Neural cell (in vitro differentiated cells): ENCODE measurements at regions not wholly inside any gene's neighbourhood (a gene's known extent, or its start where the extent isn't known, plus 50 kb on each side); places are given as distances from the start of the nearest gene placed in this dataset.

Experiments used
- H2AFZ ChIP-seq: fragments of 200-600, 300-800 bp; sonication (generic), shearing (Covaris generic); 2 replicates; pipeline ENCODE4 v1.6.0; 2014; ENCODE audit warnings: low read depth, mild to moderate bottlenecking, antibody characterized with exemption, low read length, moderate library complexity
- H3F3A ChIP-seq: fragments of 200-600 bp; shearing (Covaris generic); 2 replicates; pipeline ENCODE4 v1.6.1; 2016; ENCODE audit warnings: mild to moderate bottlenecking, moderate library complexity, mixed read lengths, antibody characterized with exemption, low read length; ENCODE audit not compliant: insufficient read depth, poor library complexity, severe bottlenecking
- H3K27ac ChIP-seq: fragments of 200-600, 300-800 bp; sonication (generic), shearing (Covaris generic); 2 replicates; pipeline ENCODE4 v1.5.1; 2014; ENCODE audit warnings: mild to moderate bottlenecking, low read length, moderate library complexity
- H3K27me3 ChIP-seq: fragments of 300-800, 200-600 bp; sonication (generic), shearing (Covaris generic); 2 replicates; pipeline ENCODE4 v1.6.0; 2014; ENCODE audit warnings: mild to moderate bottlenecking, low read depth, low read length, moderate library complexity; ENCODE audit not compliant: insufficient read depth
- H3K36me3 ChIP-seq: fragments of 300-800, 200-600 bp; sonication (generic), shearing (Covaris generic); 2 replicates; pipeline ENCODE4 v1.5.1; 2014; ENCODE audit warnings: mild to moderate bottlenecking, antibody characterized with exemption, low read length, moderate library complexity; ENCODE audit not compliant: insufficient read depth
- H3K4me2 ChIP-seq: fragments of 300-800, 200-600 bp; sonication (generic), shearing (Covaris generic); 2 replicates; pipeline ENCODE4 v1.6.0; 2014; ENCODE audit warnings: mild to moderate bottlenecking, low read length
- H3K4me3 ChIP-seq: fragments of 300-800, 200-600 bp; sonication (generic), shearing (Covaris generic); 2 replicates; pipeline ENCODE4 v1.5.1; 2014; ENCODE audit warnings: mild to moderate bottlenecking, low read length, moderate library complexity
- H3K79me2 ChIP-seq: fragments of 200-600 bp; shearing (Covaris generic); replicated peaks from 2 replicates; pipeline ENCODE4 v1.6.0; 2014; ENCODE audit warnings: mild to moderate bottlenecking, low read length, moderate library complexity; ENCODE audit not compliant: insufficient read depth
- H3K9ac ChIP-seq: fragments of 300-800, 200-600 bp; sonication (generic), shearing (Covaris generic); 2 replicates; pipeline ENCODE4 v1.6.1; 2016; ENCODE audit warnings: mild to moderate bottlenecking, low read length, mixed read lengths
- H3K9me2 ChIP-seq: fragments of 200-600 bp; shearing (Covaris generic); 2 replicates; pipeline ENCODE4 v1.6.1; 2016; ENCODE audit warnings: mild to moderate bottlenecking, low read length, mixed read lengths; ENCODE audit not compliant: insufficient read depth
- H3K9me3 ChIP-seq: fragments of 200-600, 300-800 bp; sonication (generic), shearing (Covaris generic); 2 replicates; pipeline ENCODE4 v1.6.1; 2016; ENCODE audit warnings: mild to moderate bottlenecking, mixed run types, low read length, moderate library complexity, mixed read lengths
- H4K20me1 ChIP-seq: fragments of 200-600 bp; shearing (Covaris generic); 2 replicates; pipeline ENCODE4 v1.6.1; 2016; ENCODE audit warnings: mild to moderate bottlenecking, mixed run types; ENCODE audit not compliant: insufficient read depth
- CTCF ChIP-seq: fragments of 450-650 bp; IDR thresholded peaks from 2 replicates; pipeline ENCODE4 v1.5.1; 2014; ENCODE audit warnings: antibody characterized with exemption, mild to moderate bottlenecking, moderate library complexity; ENCODE audit not compliant: poor library complexity, severe bottlenecking
- EP300 ChIP-seq: fragments of 450-650 bp; conservative IDR thresholded peaks from 2 replicates; pipeline ENCODE4 v1.6.1; 2014; ENCODE audit warnings: antibody characterized with exemption, mild to moderate bottlenecking, moderate library complexity; ENCODE audit not compliant: poor library complexity, severe bottlenecking
- EZH2 ChIP-seq: fragments of 200-600, 300-800 bp; shearing (Covaris generic), sonication (generic); IDR thresholded peaks from 2 replicates; pipeline ENCODE4 v1.6.1; 2014; ENCODE audit warnings: antibody characterized with exemption, low read length, borderline replicate concordance, mild to moderate bottlenecking; ENCODE audit not compliant: insufficient read depth, poor library complexity, severe bottlenecking
- MXI1 ChIP-seq: fragments of 450-650 bp; conservative IDR thresholded peaks from 2 replicates; pipeline ENCODE4 v1.6.1; 2014; ENCODE audit warnings: antibody characterized with exemption, mild to moderate bottlenecking; ENCODE audit not compliant: poor library complexity, severe bottlenecking
- POLR2AphosphoS5 ChIP-seq: IDR thresholded peaks from 2 replicates; pipeline ENCODE4 v1.6.1; 2012
- RAD21 ChIP-seq: fragments of 450-650 bp; conservative IDR thresholded peaks from 2 replicates; pipeline ENCODE4 v1.6.1; 2014; ENCODE audit warnings: antibody characterized with exemption, mild to moderate bottlenecking, moderate library complexity
- REST ChIP-seq: IDR thresholded peaks from 2 replicates; pipeline ENCODE4 v1.6.1; 2012; ENCODE audit warnings: borderline replicate concordance
- SMC3 ChIP-seq: fragments of 450-650 bp; conservative IDR thresholded peaks from 2 replicates; pipeline ENCODE4 v1.6.1; 2014; ENCODE audit warnings: antibody characterized with exemption, mild to moderate bottlenecking, moderate library complexity; ENCODE audit not compliant: poor library complexity
- TAF1 ChIP-seq: IDR thresholded peaks from 2 replicates; pipeline ENCODE4 v1.6.1; 2012; ENCODE audit warnings: low read depth

- no peaks in the 10 kb centered on the region for H3K36me3 ChIP-seq
- H3K27ac ChIP-seq: no peak overlapping the region
- H3K79me2 ChIP-seq: no peaks in the 10 kb centered on the region
- TF ChIP-seq SMC3: no peak
- TF ChIP-seq EZH2: no peak
- no peak for TF ChIP-seq RAD21
- TF ChIP-seq MXI1: no peak
- TF ChIP-seq CTCF: no peak
- TF ChIP-seq POLR2AphosphoS5: no peak
- no peak for TF ChIP-seq REST
- no peak overlapping the region for H3K4me3 ChIP-seq
- no peaks in the 10 kb centered on the region for H3K9me2 ChIP-seq
- peaks cover 18% of the 10 kb centered on the region for H3K27me3 ChIP-seq
- H3K9ac ChIP-seq: no peak overlapping the region
- H3K9me3 ChIP-seq: no peaks in the 10 kb centered on the region
- no peaks in the 10 kb centered on the region for H3F3A ChIP-seq
- no peaks in the 10 kb centered on the region for H4K20me1 ChIP-seq
- no peak overlapping the region for H2AFZ ChIP-seq
- H3K4me2 ChIP-seq: no peak overlapping the region
Measured at GRCh38 chr2:120468136-120468535, 122.2 kb downstream of the INHBB start.

GRCh38 chr2:120469426-120469825, 123.5 kb downstream of the INHBB start:
- Histone ChIP-seq H3K9me3 (no peaks in the 10 kb centered on the region), H3K27ac (no peak overlapping the region), H3K27me3 (peaks cover 18% of the 10 kb centered on the region), H3K9ac (no peak overlapping the region), H3K36me3 (no peaks in the 10 kb centered on the region), H3K4me3 (no peak overlapping the region), H3F3A (no peaks in the 10 kb centered on the region), H4K20me1 (no peaks in the 10 kb centered on the region), H2AFZ (no peak overlapping the region), H3K79me2 (no peaks in the 10 kb centered on the region), H3K4me2 (no peak overlapping the region), H3K9me2 (no peaks in the 10 kb centered on the region)
- no peak for TF ChIP-seq TAF1
- no peak for TF ChIP-seq CTCF
- TF ChIP-seq SMC3: no peak
- no peak for TF ChIP-seq EZH2
- no peak for TF ChIP-seq POLR2AphosphoS5
- no peak for TF ChIP-seq EP300
- TF ChIP-seq REST: no peak
